Brain microvascular endothelial cell (primary cell): ENCODE measurements at regions not wholly inside any gene's neighbourhood (a gene's known extent, or its start where the extent isn't known, plus 50 kb on each side); places are given as distances from the start of the nearest gene placed in this dataset.
"Not testable (repeated sequence)": the region's sequence is repeated elsewhere in the genome, so short reads cannot be mapped to it uniquely, and the experiment has no call there.

Experiments used
- DNase-seq: peaks from one replicate; pipeline ENCODE4 v3.0.0-alpha.2; 2020
- H3K27ac ChIP-seq: fragments of 250-450 bp; sonication (Bioruptor Pico); 2 replicates; pipeline ENCODE4 v1.5.1; 2020; ENCODE audit warnings: mild to moderate bottlenecking, moderate library complexity
- H3K27me3 ChIP-seq: fragments of 250-450 bp; sonication (Bioruptor Pico); replicated peaks from 2 replicates; pipeline ENCODE4 v1.5.1; 2020; ENCODE audit warnings: mild to moderate bottlenecking
- H3K36me3 ChIP-seq: fragments of 250-450 bp; sonication (Bioruptor Pico); replicated peaks from 2 replicates; pipeline ENCODE4 v1.5.1; 2020; ENCODE audit warnings: mild to moderate bottlenecking
- H3K4me3 ChIP-seq: 2 replicates; pipeline ENCODE4 v1.5.1; 2011; ENCODE audit warnings: low read depth, mild to moderate bottlenecking, control low read depth, low read length, moderate library complexity
- CTCF ChIP-seq: IDR thresholded peaks from 2 replicates; pipeline ENCODE4 v1.5.1; 2011; ENCODE audit warnings: low read depth, mild to moderate bottlenecking, moderate library complexity, low read length, control low read depth, inconsistent platforms; ENCODE audit errors: missing control alignments
- in situ Hi-C: cut with HindIII; loops from 2 replicates; pipeline ENCODE4 v1.10.0; 2017; ENCODE audit warnings: low sequenced_read_pairs, low pct_ligation_motif_present

- in situ Hi-C loops, result no loop called here
- H3K36me3 ChIP-seq, result no peaks in the 10 kb centered on the region
- H3K27me3 ChIP-seq, result no peaks in the 10 kb centered on the region
- no peak for DNase-seq
- H3K27ac ChIP-seq, result no peak overlapping the region
- TF ChIP-seq CTCF, result no peak
- no peak overlapping the region for H3K4me3 ChIP-seq
Observed at GRCh38 chr3:115292131-115292530, 145.0 kb upstream of the ZBTB20 start.

GRCh38 chr3:115292677-115293165 lies 145.6 kb upstream of the ZBTB20 start:
- no peak for TF ChIP-seq CTCF
- Histone ChIP-seq H3K27ac (no peak overlapping the region), H3K4me3 (no peak overlapping the region), H3K27me3 (no peaks in the 10 kb centered on the region), H3K36me3 (no peaks in the 10 kb centered on the region)
- no peak for DNase-seq
- in situ Hi-C loops, result no loop called here

- H3K27me3 ChIP-seq, result no peaks in the 10 kb centered on the region
- no peaks in the 10 kb centered on the region for H3K36me3 ChIP-seq
- no peak for DNase-seq
- in situ Hi-C loops, result no loop called here
- no peak overlapping the region for H3K4me3 ChIP-seq
- H3K27ac ChIP-seq, result no peak overlapping the region
- no peak for TF ChIP-seq CTCF
Observed at GRCh38 chr3:115293321-115293720, 146.2 kb upstream of the ZBTB20 start.

- in situ Hi-C loops, result no loop called here
- H3K27ac ChIP-seq, result no peak overlapping the region
- peak; percentile 22 for DNase-seq
- H3K36me3 ChIP-seq, result no peaks in the 10 kb centered on the region
- no peak overlapping the region for H3K4me3 ChIP-seq
- TF ChIP-seq CTCF, result no peak
- no peaks in the 10 kb centered on the region for H3K27me3 ChIP-seq
Observed at GRCh38 chr3:115301364-115301860, 154.3 kb upstream of the ZBTB20 start.

- H3K27me3 ChIP-seq, in situ Hi-C loops, DNase-seq, H3K4me3 ChIP-seq, H3K36me3 ChIP-seq, H3K27ac ChIP-seq: not testable (repeated sequence)
Observed at GRCh38 chr3:115317953-115318352, 170.9 kb upstream of the ZBTB20 start.

GRCh38 chr3:115321400-115321805 lies 174.3 kb upstream of the ZBTB20 start:
- TF ChIP-seq CTCF, result no peak
- in situ Hi-C loops, result no loop called here
- Histone ChIP-seq H3K27ac (no peak overlapping the region), H3K36me3 (no peaks in the 10 kb centered on the region), H3K27me3 (no peaks in the 10 kb centered on the region), H3K4me3 (no peak overlapping the region)
- DNase-seq, result peak; percentile 19
